GM12878 (cell line): ENCODE measurements at regions not wholly inside any gene's neighbourhood (a gene's known extent, or its start where the extent isn't known, plus 50 kb on each side); places are given as distances from the start of the nearest gene placed in this dataset.

Experiments
- ATAC-seq: fragments of 200-7000 bp; cut with Tn5 transposase; 3 replicates; pipeline ENCODE4 v1.9.1; 2020; ENCODE audit warnings: mild to moderate bottlenecking, moderate library complexity
- BruUV-seq: library from RNA; stranded (reverse); fragments of 400-500 nt; replicated peaks from 2 replicates; lab custom pipeline; 2021; lab: Mats Ljungman, UMichigan
- CTCF ChIA-PET: fragments of 300-600 bp; sonication (Branson Sonifier 250); formaldehyde crosslinking; extraction: SDS; loops from one replicate; lab custom pipeline; 2021; ENCODE audit warnings: inconsistent platforms; lab: Yijun Ruan, JAX
- POLR2A ChIA-PET: fragments of 350-600 bp; formaldehyde crosslinking; extraction: SDS; loops from one replicate; lab custom pipeline; 2021; ENCODE audit warnings: inconsistent platforms; lab: Charles Lee
- RAD21 ChIA-PET: fragments of 300-600 bp; sonication (Branson Sonifier 250); formaldehyde crosslinking; loops from one replicate; lab custom pipeline; 2023; ENCODE audit warnings: antibody characterized with exemption; ENCODE audit not compliant: unreplicated experiment; lab: Charles Lee
- SMC1A ChIA-PET: fragments of 300-600 bp; sonication (Branson Sonifier 250); formaldehyde crosslinking; loops from one replicate; lab custom pipeline; 2023; ENCODE audit not compliant: unreplicated experiment, uncharacterized antibody; lab: Charles Lee
- DNase-seq: peaks from one replicate; pipeline ENCODE4 v3.0.0-alpha.2; 2011; ENCODE audit warnings: low read depth, low spot score
- FAIRE-seq: peaks from 3 replicates; lab custom pipeline; 2011; peaks lifted over from hg19 to GRCh38; lab: Jason Lieb, UNC
- H2AFZ ChIP-seq: 2 replicates; pipeline ENCODE4 v1.6.0; 2011; ENCODE audit warnings: low read depth, low read length, control low read depth; ENCODE audit not compliant: control insufficient read depth
- H3K27ac ChIP-seq: 2 replicates; pipeline ENCODE4 v1.5.1; 2011; ENCODE audit warnings: control low read depth; ENCODE audit not compliant: control insufficient read depth, insufficient read depth
- H3K27me3 ChIP-seq, 2 experiments: replicated peaks in 1 of 2; 2 replicates each; pipeline versions ENCODE4 v1.6.0 to v1.6.1; 2011; ENCODE audit warnings: low read length in 1 of 2; ENCODE audit not compliant: control insufficient read depth in 2 of 2, insufficient read depth in 2 of 2
- H3K36me3 ChIP-seq, 2 experiments: 2 replicates each; pipeline ENCODE4 v1.5.1; 2011; ENCODE audit warnings: low read length in 1 of 2; ENCODE audit not compliant: control insufficient read depth in 2 of 2, insufficient read depth in 2 of 2
- H3K4me1 ChIP-seq: 2 replicates; pipeline ENCODE4 v1.6.1; 2011; ENCODE audit warnings: mild to moderate bottlenecking, low read length, moderate library complexity, mixed read lengths; ENCODE audit not compliant: control insufficient read depth, insufficient read depth
- H3K4me2 ChIP-seq: 2 replicates; pipeline ENCODE4 v1.6.0; 2011; ENCODE audit warnings: control low read depth; ENCODE audit not compliant: control insufficient read depth, insufficient read depth
- H3K4me3 ChIP-seq: fragments of 200-600 bp; sonication (generic); 2 replicates; pipeline ENCODE4 v1.5.1; 2016
- H3K79me2 ChIP-seq: 2 replicates; pipeline ENCODE4 v1.6.0; 2011; ENCODE audit warnings: low read length; ENCODE audit not compliant: control insufficient read depth, insufficient read depth
- H3K9ac ChIP-seq: 2 replicates; pipeline ENCODE4 v1.8.0; 2011; ENCODE audit warnings: low read length, control low read depth, mixed read lengths; ENCODE audit not compliant: control insufficient read depth, insufficient read depth
- H3K9me3 ChIP-seq: replicated peaks from 3 replicates; pipeline ENCODE4 v1.5.1; 2011; ENCODE audit warnings: mild to moderate bottlenecking, low read length; ENCODE audit not compliant: control insufficient read depth, insufficient read depth
- H4K20me1 ChIP-seq: 2 replicates; pipeline ENCODE4 v1.6.0; 2011; ENCODE audit not compliant: control insufficient read depth, insufficient read depth
- BACH1 ChIP-seq: fragments of 450-650 bp; IDR thresholded peaks from 2 replicates; pipeline ENCODE4 v1.6.1; 2017; ENCODE audit warnings: mild to moderate bottlenecking, borderline replicate concordance
- BHLHE40 ChIP-seq, 2 experiments: fragments of 450-650 bp in 1 of 2; IDR thresholded peaks; 2 replicates each; pipeline ENCODE4 v1.6.1; 2011 to 2017; ENCODE audit warnings: low read depth in 2 of 2, borderline replicate concordance in 1 of 2, improper control_type of control experiment in 1 of 2, low read length in 1 of 2, mild to moderate bottlenecking in 1 of 2
- BRCA1 ChIP-seq: IDR thresholded peaks from 2 replicates; pipeline ENCODE4 v1.6.1; 2011; ENCODE audit warnings: low read depth, low read length, improper control_type of control experiment
- CUX1 ChIP-seq: IDR thresholded peaks from 2 replicates; pipeline ENCODE4 v1.6.1; 2012; ENCODE audit warnings: improper control_type of control experiment, low read depth, low read length; ENCODE audit not compliant: insufficient replicate concordance
- HDGF ChIP-seq: fragments of 450-650 bp; IDR thresholded peaks from 2 replicates; pipeline ENCODE4 v1.6.1; 2016; ENCODE audit warnings: antibody characterized with exemption
- JUNB ChIP-seq: IDR thresholded peaks from 2 replicates; pipeline ENCODE4 v1.6.1; 2016; ENCODE audit warnings: antibody characterized with exemption, mild to moderate bottlenecking
- NR2F1 ChIP-seq: fragments of 450-650 bp; conservative IDR thresholded peaks from 2 replicates; pipeline ENCODE4 v1.6.1; 2017; ENCODE audit warnings: mild to moderate bottlenecking
- NRF1 ChIP-seq: conservative IDR thresholded peaks from 2 replicates; pipeline ENCODE4 v1.6.1; 2011; ENCODE audit warnings: mild to moderate bottlenecking, low read depth, low read length, improper control_type of control experiment
- PAX5 ChIP-seq: IDR thresholded peaks from 2 replicates; pipeline ENCODE4 v1.6.1; 2011; ENCODE audit warnings: low read depth, low read length, borderline replicate concordance
- RAD21 ChIP-seq: IDR thresholded peaks from 2 replicates; pipeline ENCODE4 v1.6.1; 2011; ENCODE audit warnings: mild to moderate bottlenecking, low read depth, low read length, moderate library complexity; ENCODE audit not compliant: insufficient read depth
- RELB ChIP-seq: fragments of 450-650 bp; IDR thresholded peaks from 2 replicates; pipeline ENCODE4 v1.6.1; 2017; ENCODE audit warnings: low read depth, mild to moderate bottlenecking, moderate library complexity
- SREBF2 ChIP-seq: IDR thresholded peaks from 2 replicates; pipeline ENCODE4 v1.6.1; 2012; ENCODE audit warnings: mild to moderate bottlenecking, low read length
- SRF ChIP-seq, 2 experiments: IDR thresholded peaks; 2 replicates each; pipeline ENCODE4 v1.6.1; 2011; ENCODE audit warnings: low read depth in 2 of 2, low read length in 2 of 2, mild to moderate bottlenecking in 1 of 2, moderate library complexity in 1 of 2
- SUZ12 ChIP-seq: fragments of 200-600 bp; sonication (generic); IDR thresholded peaks from one replicate; pipeline ENCODE4 v1.6.1; 2018; ENCODE audit warnings: antibody characterized with exemption, mild to moderate bottlenecking; ENCODE audit not compliant: unreplicated experiment
- TBL1XR1 ChIP-seq: IDR thresholded peaks from 2 replicates; pipeline ENCODE4 v1.6.1; 2012; ENCODE audit warnings: low read depth, low read length, improper control_type of control experiment
- TCF12 ChIP-seq: IDR thresholded peaks from 2 replicates; pipeline ENCODE4 v1.6.1; 2011; ENCODE audit warnings: low read depth, mild to moderate bottlenecking, low read length
- ZNF24 ChIP-seq: fragments of 450-650 bp; IDR thresholded peaks from 2 replicates; pipeline ENCODE4 v1.6.1; 2017; ENCODE audit warnings: antibody characterized with exemption, mild to moderate bottlenecking
- ZNF274 ChIP-seq: IDR thresholded peaks from one replicate; pipeline ENCODE4 v1.8.0; 2011; ENCODE audit not compliant: insufficient read length, insufficient read depth
- ZNF622 ChIP-seq: fragments of 450-650 bp; IDR thresholded peaks from 2 replicates; pipeline ENCODE4 v1.6.1; 2017; ENCODE audit warnings: mild to moderate bottlenecking, inconsistent platforms
- ZZZ3 ChIP-seq: IDR thresholded peaks from 2 replicates; pipeline ENCODE4 v1.6.1; 2011; ENCODE audit warnings: low read depth; ENCODE audit not compliant: control insufficient read depth, insufficient read length
- WGBS: methylation state at CpG from one replicate; pipeline ENCODE4 v1.1.6; 2016; ENCODE audit warnings: low lambda C conversion rate; ENCODE audit not compliant: insufficient replicate concordance, insufficient coverage; ENCODE audit errors: missing lambda C conversion rate; 5-methylcytosine and 5-hydroxymethylcytosine counted together
- in situ Hi-C: fragments of 300-500 bp; cut with MboI; formaldehyde crosslinking; loops from 9 replicates; pipeline ENCODE4 v1.14.3; 2018; ENCODE audit warnings: mixed read lengths
- intact Hi-C: fragments of 100-400 bp; cut with micrococcal nuclease; formaldehyde crosslinking; loops from one replicate; pipeline ENCODE4 v1.14.2; 2022; ENCODE audit not compliant: unreplicated experiment

- Histone ChIP-seq H4K20me1 (no peaks in the 10 kb centered on the region), H3K27ac (no peak overlapping the region), H3K9me3 (no peaks in the 10 kb centered on the region), H3K79me2 (no peaks in the 10 kb centered on the region), H2AFZ (peak overlapping the region; percentile 8), H3K4me1 (peaks cover 49% of the 10 kb centered on the region), H3K27me3 (no peaks in the 10 kb centered on the region), H3K9ac (no peak overlapping the region), H3K36me3 (no peaks in the 10 kb centered on the region), H3K4me2 (no peak overlapping the region), H3K4me3 (no peak overlapping the region)
- no TSS peak for BruUV-seq
- DNase-seq (no peak), FAIRE-seq (no peak), ATAC-seq (peak; percentile 78)
- SMC1A ChIA-PET, result interaction anchor here (0.7 to 10.3 kb wide), 17 partner anchors 8 to 80 kb away, joined by 3 to 90 read pairs (median 5); no protein-coding TSS in a partner anchor
- CTCF ChIA-PET, result interaction anchor here (0.7 to 2.6 kb wide), 6 partner anchors 22 to 35 kb away, joined by 3 to 6 read pairs (median 4); no protein-coding TSS in a partner anchor
- WGBS, result 40% methylated on average over 7 of the region's 7 CpGs
- in situ Hi-C loops (no loop called here), intact Hi-C loops (no loop called here)
- POLR2A ChIA-PET, result interaction anchor here (0.6 to 3.2 kb wide), 13 partner anchors 10 to 550 kb away, joined by 3 to 17 read pairs (median 3); no protein-coding TSS in a partner anchor
- RAD21 ChIA-PET, result interaction anchor here (0.9 to 5.5 kb wide), 9 partner anchors 23 to 80 kb away, joined by 3 to 49 read pairs (median 5); no protein-coding TSS in a partner anchor
- TF ChIP-seq TCF12, result no peak
- no peak for TF ChIP-seq SREBF2
- no peak for TF ChIP-seq PAX5
- TF ChIP-seq RAD21, result no peak
- peak; percentile 83 for TF ChIP-seq NR2F1
- TF ChIP-seq BRCA1, result no peak
- TF ChIP-seq ZNF622, result no peak
- TF ChIP-seq CUX1, result no peak
- no peak for TF ChIP-seq NRF1
- TF ChIP-seq RELB, result no peak
- TF ChIP-seq BACH1, result no peak
- TF ChIP-seq JUNB, result peak; percentile 57; the same call in 1 of the 2 replicates
- peak; percentile 19; the same call in 1 of the 2 replicates for TF ChIP-seq TBL1XR1
- no peak for TF ChIP-seq ZNF24
- no peak for TF ChIP-seq ZZZ3
- no peak for TF ChIP-seq HDGF
- TF ChIP-seq SRF (IDR thresholded peaks at IDR 0.05; ENCODE audit: low read depth in 2 of 2, low read length in 2 of 2), result no peak
- no peak for TF ChIP-seq ZNF274
- TF ChIP-seq BHLHE40 (IDR thresholded peaks at IDR 0.05; ENCODE audit: borderline replicate concordance in 1 of 2, low read depth in 2 of 2, low read length in 1 of 2), result no peak; a peak in 1 of 4 replicates
- TF ChIP-seq SUZ12, result no peak
Measured at GRCh38 chr1:235050911-235051360, 77.7 kb downstream of the TOMM20 start.
